Erythroblast (primary cell): ENCODE measurements at regions not wholly inside any gene's neighbourhood (a gene's known extent, or its start where the extent isn't known, plus 50 kb on each side); places are given as distances from the start of the nearest gene placed in this dataset.

Source experiments
- GATA1 ChIP-seq: IDR thresholded peaks from 2 replicates; pipeline ENCODE4 v1.6.1; 2011; ENCODE audit warnings: low read depth, mild to moderate bottlenecking, control low read depth, low read length, moderate library complexity
- POLR2A ChIP-seq: IDR thresholded peaks from 2 replicates; pipeline ENCODE4 v1.6.1; 2011; ENCODE audit warnings: mild to moderate bottlenecking, low read length

GRCh38 chr12:96117460-96117859 lies 76.7 kb upstream of the ELK3 start:
- no peak for TF ChIP-seq POLR2A
- no peak for TF ChIP-seq GATA1
